ENCODE measurements at regions not wholly inside any gene's neighbourhood (a gene's known extent, or its start where the extent isn't known, plus 50 kb on each side); places are given as distances from the start of the nearest gene placed in this dataset.

DNA sequence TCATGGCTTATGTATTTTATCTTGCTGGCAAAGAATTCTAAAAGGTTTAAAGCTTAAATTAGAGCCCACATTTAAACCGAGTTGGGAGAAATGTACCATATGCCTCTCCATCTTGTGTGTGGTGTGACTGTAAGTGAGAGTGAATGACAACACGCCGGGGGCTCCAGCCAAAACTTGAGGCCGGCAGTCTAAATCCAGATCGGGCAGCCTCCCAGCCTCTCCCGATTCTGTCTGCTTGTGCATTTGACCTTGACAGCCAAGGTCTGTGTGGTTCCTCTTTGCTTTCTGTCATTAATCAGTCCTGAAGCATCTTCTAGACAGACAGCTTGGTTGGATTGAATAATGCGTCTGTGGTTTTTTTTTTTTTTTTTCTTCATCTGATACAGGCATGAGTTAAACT lies 1093.2 kb upstream of the EEF2KMT start:
- CTCF ChIA-PET (ENCODE audit: unreplicated experiment), result no interaction called here
- H2AFZ ChIP-seq (ENCODE audit: low read length), result no peak overlapping the region
- no peaks in the 10 kb centered on the region for H3K79me2 ChIP-seq (ENCODE audit: insufficient read depth, low read depth, low read length)
- TF ChIP-seq, protein P1, sequence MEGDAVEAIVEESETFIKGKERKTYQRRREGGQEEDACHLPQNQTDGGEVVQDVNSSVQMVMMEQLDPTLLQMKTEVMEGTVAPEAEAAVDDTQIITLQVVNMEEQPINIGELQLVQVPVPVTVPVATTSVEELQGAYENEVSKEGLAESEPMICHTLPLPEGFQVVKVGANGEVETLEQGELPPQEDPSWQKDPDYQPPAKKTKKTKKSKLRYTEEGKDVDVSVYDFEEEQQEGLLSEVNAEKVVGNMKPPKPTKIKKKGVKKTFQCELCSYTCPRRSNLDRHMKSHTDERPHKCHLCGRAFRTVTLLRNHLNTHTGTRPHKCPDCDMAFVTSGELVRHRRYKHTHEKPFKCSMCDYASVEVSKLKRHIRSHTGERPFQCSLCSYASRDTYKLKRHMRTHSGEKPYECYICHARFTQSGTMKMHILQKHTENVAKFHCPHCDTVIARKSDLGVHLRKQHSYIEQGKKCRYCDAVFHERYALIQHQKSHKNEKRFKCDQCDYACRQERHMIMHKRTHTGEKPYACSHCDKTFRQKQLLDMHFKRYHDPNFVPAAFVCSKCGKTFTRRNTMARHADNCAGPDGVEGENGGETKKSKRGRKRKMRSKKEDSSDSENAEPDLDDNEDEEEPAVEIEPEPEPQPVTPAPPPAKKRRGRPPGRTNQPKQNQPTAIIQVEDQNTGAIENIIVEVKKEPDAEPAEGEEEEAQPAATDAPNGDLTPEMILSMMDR (conservative IDR thresholded peaks at IDR 0.05; ENCODE audit: low read length), result no peak
- no peak for TF ChIP-seq EZH2phosphoT487 (IDR thresholded peaks at IDR 0.05; ENCODE audit: borderline replicate concordance, low read depth, low read length)
- no peaks in the 10 kb centered on the region for H3K36me3 ChIP-seq (ENCODE audit: insufficient read depth, low read length)
- POLR2A ChIA-PET, result no interaction called here
- intact Hi-C loops (cut with micrococcal nuclease; ENCODE audit: unreplicated experiment), result no loop called here
- no peak overlapping the region for H3K4me3 ChIP-seq (ENCODE audit: low read depth, low read length, poor library complexity, severe bottlenecking)
- H4K20me1 ChIP-seq (ENCODE audit: insufficient read depth, low read length), result no peaks in the 10 kb centered on the region
- no peaks in the 10 kb centered on the region for H3K4me1 ChIP-seq (ENCODE audit: insufficient read depth, low read length, poor library complexity, severe bottlenecking)
- BruUV-seq (replicated peaks), result no TSS peak
- no peak overlapping the region for H3K27ac ChIP-seq (ENCODE audit: low read depth, low read length, poor library complexity, severe bottlenecking)
- no peak for DNase-seq (ENCODE audit: low spot score)
- no peaks in the 10 kb centered on the region for H3K9me3 ChIP-seq (ENCODE audit: low read length)
- H3K9me2 ChIP-seq (ENCODE audit: insufficient read depth, low read length), result no peaks in the 10 kb centered on the region
- H3K4me2 ChIP-seq (ENCODE audit: low read length), result no peak overlapping the region

DNA sequence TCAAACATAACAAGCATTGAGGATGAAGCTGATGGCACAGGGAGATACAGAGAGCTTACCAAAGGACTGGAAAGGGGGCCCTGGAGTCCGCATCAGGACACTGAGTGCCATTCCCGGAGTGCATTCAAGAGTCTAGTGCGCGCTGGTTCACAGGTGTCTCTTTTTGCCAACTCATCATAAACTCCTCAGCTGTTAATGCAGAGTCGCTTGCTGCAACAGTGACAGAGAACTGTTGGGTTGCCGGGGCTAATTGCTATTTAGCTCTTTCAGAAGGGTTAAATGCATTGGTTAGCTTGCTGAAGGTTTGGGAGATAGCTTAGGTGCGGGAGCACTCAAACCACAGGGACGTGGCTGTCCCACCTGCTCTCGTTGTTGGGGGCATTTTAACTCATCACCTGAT lies 1091.6 kb upstream of the EEF2KMT start:
- intact Hi-C loops (cut with micrococcal nuclease; ENCODE audit: unreplicated experiment), result no loop called here
- no TSS peak for BruUV-seq (replicated peaks)
- Histone ChIP-seq H3K27ac (ENCODE audit: low read depth, low read length, poor library complexity, severe bottlenecking) (no peak overlapping the region), H3K36me3 (ENCODE audit: insufficient read depth, low read length) (no peaks in the 10 kb centered on the region), H4K20me1 (ENCODE audit: insufficient read depth, low read length) (no peaks in the 10 kb centered on the region), H3K9me2 (ENCODE audit: insufficient read depth, low read length) (no peaks in the 10 kb centered on the region), H3K4me3 (ENCODE audit: low read depth, low read length, poor library complexity, severe bottlenecking) (no peak overlapping the region), H3K4me1 (ENCODE audit: insufficient read depth, low read length, poor library complexity, severe bottlenecking) (no peaks in the 10 kb centered on the region), H3K4me2 (ENCODE audit: low read length) (no peak overlapping the region), H3K9me3 (ENCODE audit: low read length) (no peaks in the 10 kb centered on the region), H2AFZ (ENCODE audit: low read length) (no peak overlapping the region), H3K79me2 (ENCODE audit: insufficient read depth, low read depth, low read length) (no peaks in the 10 kb centered on the region)
- POLR2A ChIA-PET, result no interaction called here
- TF ChIP-seq, protein P1 (conservative IDR thresholded peaks at IDR 0.05; ENCODE audit: low read length), result no peak
- no peak for DNase-seq (ENCODE audit: low spot score)
- CTCF ChIA-PET (ENCODE audit: unreplicated experiment), result no interaction called here

DNA sequence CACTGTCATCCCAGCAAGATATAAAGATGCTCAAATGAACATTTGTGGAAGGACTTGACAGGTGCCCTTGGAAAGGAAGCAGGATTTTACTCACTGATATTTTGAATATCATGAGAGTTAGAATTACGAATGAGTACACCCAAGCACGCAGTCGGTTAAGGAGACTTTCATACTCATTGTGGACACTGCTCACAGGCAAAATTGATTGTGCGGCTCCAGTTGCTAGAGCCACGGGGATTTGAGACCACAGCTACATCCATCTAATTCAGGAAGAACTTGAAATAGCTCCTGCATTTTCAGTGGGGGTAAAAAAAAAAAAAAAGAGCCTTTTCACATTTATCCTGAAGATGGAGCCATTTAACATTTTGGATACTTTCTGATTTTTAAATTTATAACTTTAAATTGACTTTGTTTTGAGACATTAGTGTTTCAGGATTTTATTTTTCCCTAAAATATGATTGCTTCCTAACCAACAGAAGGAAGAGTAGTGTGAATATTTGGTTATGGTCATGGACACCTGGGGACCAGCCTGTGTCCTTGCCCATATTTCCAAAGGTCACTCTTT lies 1080.1 kb upstream of the EEF2KMT start:
- Histone ChIP-seq H3K9me2 (ENCODE audit: insufficient read depth, low read length) (no peaks in the 10 kb centered on the region), H3K9me3 (ENCODE audit: low read length) (no peaks in the 10 kb centered on the region), H3K27ac (ENCODE audit: low read depth, low read length, poor library complexity, severe bottlenecking) (no peak overlapping the region), H3K79me2 (ENCODE audit: insufficient read depth, low read depth, low read length) (no peaks in the 10 kb centered on the region), H4K20me1 (ENCODE audit: insufficient read depth, low read length) (no peaks in the 10 kb centered on the region), H3K4me1 (ENCODE audit: insufficient read depth, low read length, poor library complexity, severe bottlenecking) (no peaks in the 10 kb centered on the region), H3K4me2 (ENCODE audit: low read length) (no peak overlapping the region), H3K36me3 (ENCODE audit: insufficient read depth, low read length) (no peaks in the 10 kb centered on the region), H2AFZ (ENCODE audit: low read length) (no peak overlapping the region), H3K4me3 (ENCODE audit: low read depth, low read length, poor library complexity, severe bottlenecking) (no peak overlapping the region)
- CTCF ChIA-PET (ENCODE audit: unreplicated experiment), result no interaction called here
- POLR2A ChIA-PET, result interaction anchor here (0.6 kb wide), 1 partner anchor 20 kb away, joined by 3 read pairs; no protein-coding TSS in a partner anchor
- TF ChIP-seq, protein P1 (conservative IDR thresholded peaks at IDR 0.05; ENCODE audit: low read length), result no peak
- no peak for TF ChIP-seq EZH2phosphoT487 (IDR thresholded peaks at IDR 0.05; ENCODE audit: borderline replicate concordance, low read depth, low read length)
- BruUV-seq (replicated peaks), result no TSS peak
- intact Hi-C loops (cut with micrococcal nuclease; ENCODE audit: unreplicated experiment), result no loop called here
- no peak for DNase-seq (ENCODE audit: low spot score)
